Nucleus accumbens (tissue), 56 donors: ENCODE measurements at regions not wholly inside any gene's neighbourhood (a gene's known extent, or its start where the extent isn't known, plus 50 kb on each side); places are given as distances from the start of the nearest gene placed in this dataset.

ENCODE experiments used
- DNase-seq, 56 donors: peaks; one replicate each; lab custom pipeline; 2025; lab: John Stamatoyannopoulos, UW

- DNase-seq: no peak
Measured at GRCh38 chr3:193754719-193755118, 161.7 kb downstream of the OPA1 start.

- DNase-seq: no peak
Measured at GRCh38 chr3:193756536-193756935, 163.5 kb downstream of the OPA1 start.

- no peak for DNase-seq
Measured at GRCh38 chr3:193757457-193757856, 164.4 kb downstream of the OPA1 start.

GRCh38 chr3:193761969-193762368 is 169.0 kb downstream of the OPA1 start:
- no peak for DNase-seq

- DNase-seq: no peak
Measured at GRCh38 chr3:193762657-193763056, 169.6 kb downstream of the OPA1 start.

GRCh38 chr3:193764959-193765358 is 172.0 kb downstream of the OPA1 start:
- no peak for DNase-seq

GRCh38 chr3:193767353-193768069 is 174.5 kb downstream of the OPA1 start:
- DNase-seq: no peak

GRCh38 chr3:193768070-193768394 is 175.0 kb downstream of the OPA1 start:
- no peak for DNase-seq

GRCh38 chr3:193769437-193769836 is 176.4 kb downstream of the OPA1 start:
- DNase-seq: no peak

- no peak for DNase-seq
Measured at GRCh38 chr3:193771011-193771652, 178.1 kb downstream of the OPA1 start.

GRCh38 chr3:193771653-193772421 is 178.8 kb downstream of the OPA1 start:
- no peak for DNase-seq

GRCh38 chr3:193772422-193772763 is 179.4 kb downstream of the OPA1 start:
- peak in 6 of 56 donors; percentile 0 to 10 (median 9) for DNase-seq

GRCh38 chr3:193773266-193774220 is 180.5 kb downstream of the OPA1 start:
- no peak for DNase-seq

GRCh38 chr3:193774272-193774915 is 181.4 kb downstream of the OPA1 start:
- DNase-seq: no peak

GRCh38 chr3:193774916-193775285 is 181.9 kb downstream of the OPA1 start:
- DNase-seq: no peak

- no peak for DNase-seq
Measured at GRCh38 chr3:193775421-193776077, 182.5 kb downstream of the OPA1 start.

- no peak for DNase-seq
Measured at GRCh38 chr3:193776626-193777358, 183.8 kb downstream of the OPA1 start.

- DNase-seq: no peak
Measured at GRCh38 chr3:193777524-193777923, 184.5 kb downstream of the OPA1 start.

GRCh38 chr3:193778676-193779075 is 185.7 kb downstream of the OPA1 start:
- DNase-seq: no peak
